GM12865 (cell line): ENCODE measurements at regions not wholly inside any gene's neighbourhood (a gene's known extent, or its start where the extent isn't known, plus 50 kb on each side); places are given as distances from the start of the nearest gene placed in this dataset.

Experiments
- DNase-seq: peaks from one replicate; pipeline ENCODE4 v3.0.0; 2010; ENCODE audit warnings: low read depth
- H3K4me3 ChIP-seq: 2 replicates; pipeline ENCODE4 v1.5.1; 2011; ENCODE audit warnings: mild to moderate bottlenecking, low read depth, low read length, control low read depth
- CTCF ChIP-seq: IDR thresholded peaks from 2 replicates; pipeline ENCODE4 v1.5.1; 2011; ENCODE audit warnings: low read length, control low read depth, low read depth, inconsistent platforms; ENCODE audit not compliant: insufficient read depth; ENCODE audit errors: missing control alignments

- no peak for DNase-seq
- no peak overlapping the region for H3K4me3 ChIP-seq
- no peak for TF ChIP-seq CTCF
These were observed 57.2 kb upstream of the SMAD6 start for GRCh38 chr15:66644869-66645268.

GRCh38 chr15:66646308-66646707 is 55.7 kb upstream of the SMAD6 start:
- no peak for DNase-seq
- TF ChIP-seq CTCF = no peak
- H3K4me3 ChIP-seq = no peak overlapping the region

- DNase-seq = no peak
- TF ChIP-seq CTCF = no peak
- H3K4me3 ChIP-seq = no peak overlapping the region
These were observed 55.2 kb upstream of the SMAD6 start for GRCh38 chr15:66646799-66647198.

- DNase-seq = no peak
- H3K4me3 ChIP-seq = no peak overlapping the region
- TF ChIP-seq CTCF = no peak
These were observed 54.7 kb upstream of the SMAD6 start for GRCh38 chr15:66647358-66647757.

GRCh38 chr15:66648588-66648987 is 53.4 kb upstream of the SMAD6 start:
- no peak overlapping the region for H3K4me3 ChIP-seq
- TF ChIP-seq CTCF = no peak
- DNase-seq = no peak

GRCh38 chr15:66649235-66649984 is 52.6 kb upstream of the SMAD6 start:
- H3K4me3 ChIP-seq = no peak overlapping the region
- no peak for TF ChIP-seq CTCF
- no peak for DNase-seq

- H3K4me3 ChIP-seq = no peak overlapping the region
- no peak for TF ChIP-seq CTCF
- DNase-seq = no peak
These were observed 51.6 kb upstream of the SMAD6 start for GRCh38 chr15:66650433-66650832.
